Upper lobe of left lung (tissue), 4 donors: ENCODE measurements at regions not wholly inside any gene's neighbourhood (a gene's known extent, or its start where the extent isn't known, plus 50 kb on each side); places are given as distances from the start of the nearest gene placed in this dataset.

Source experiments
- CTCF ChIP-seq, 6 experiments: fragments of 450-650 bp in 4 of 6; fragments of 200-600 bp in 2 of 6; sonication (generic) in 2 of 6; IDR thresholded peaks; one replicate each; pipeline ENCODE4 v1.5.1; 2016 to 2019; ENCODE audit warnings: antibody characterized with exemption in 6 of 6
- EP300 ChIP-seq, 4 donors: sonication (generic); formaldehyde crosslinking; IDR thresholded peaks; one replicate each; pipeline ENCODE4 v1.5.1; 2017; ENCODE audit warnings: antibody characterized with exemption in 4 of 4, control low read depth in 2 of 4

GRCh38 chr1:189992856-189993255, 484.8 kb downstream of the BRINP3 start:
- no peak for TF ChIP-seq CTCF (IDR thresholded peaks at IDR 0.05)
- no peak for TF ChIP-seq EP300 (IDR thresholded peaks at IDR 0.05)
